GM19467 (cell line): ENCODE measurements at regions not wholly inside any gene's neighbourhood (a gene's known extent, or its start where the extent isn't known, plus 50 kb on each side); places are given as distances from the start of the nearest gene placed in this dataset.

Source experiments
- ATAC-seq: cut with Tn5 transposase; IDR thresholded peaks from one replicate; pipeline ENCODE4 v1.9.1; 2021; ENCODE audit warnings: mild to moderate bottlenecking, moderate library complexity; ENCODE audit not compliant: unreplicated experiment

- no peak for ATAC-seq
These were observed 1480.4 kb downstream of the BRD1 start for GRCh38 chr22:48347311-48347710.

- ATAC-seq, result no peak
These were observed 1480.8 kb downstream of the BRD1 start for GRCh38 chr22:48346911-48347310.

- ATAC-seq, result no peak
These were observed 1481.4 kb downstream of the BRD1 start for GRCh38 chr22:48346311-48346710.

GRCh38 chr22:48345631-48346030, 1482.0 kb downstream of the BRD1 start:
- ATAC-seq, result no peak

- no peak for ATAC-seq
These were observed 1484.2 kb downstream of the BRD1 start for GRCh38 chr22:48343461-48343860.

- no peak for ATAC-seq
These were observed 1484.9 kb downstream of the BRD1 start for GRCh38 chr22:48342732-48343131.

GRCh38 chr22:48342016-48342415, 1485.7 kb downstream of the BRD1 start:
- ATAC-seq, result no peak

- ATAC-seq, result no peak
These were observed 1486.7 kb downstream of the BRD1 start for GRCh38 chr22:48340727-48341709.

GRCh38 chr22:48340191-48340590, 1487.5 kb downstream of the BRD1 start:
- no peak for ATAC-seq

- no peak for ATAC-seq
These were observed 1488.6 kb downstream of the BRD1 start for GRCh38 chr22:48338793-48339705.

GRCh38 chr22:48337957-48338792, 1489.5 kb downstream of the BRD1 start:
- ATAC-seq, result no peak

GRCh38 chr22:48336339-48337060, 1491.2 kb downstream of the BRD1 start:
- ATAC-seq, result no peak

- ATAC-seq, result no peak
These were observed 1492.1 kb downstream of the BRD1 start for GRCh38 chr22:48335442-48336139.

GRCh38 chr22:48334971-48335370, 1492.7 kb downstream of the BRD1 start:
- ATAC-seq, result no peak

- no peak for ATAC-seq
These were observed 1493.6 kb downstream of the BRD1 start for GRCh38 chr22:48333816-48334735.

GRCh38 chr22:48333323-48333763, 1494.3 kb downstream of the BRD1 start:
- ATAC-seq, result no peak

GRCh38 chr22:48332438-48333322, 1495.0 kb downstream of the BRD1 start:
- no peak for ATAC-seq
